PC-3 (cell line): ENCODE measurements at regions not wholly inside any gene's neighbourhood (a gene's known extent, or its start where the extent isn't known, plus 50 kb on each side); places are given as distances from the start of the nearest gene placed in this dataset.

Experiments
- ATAC-seq: fragments of 200-7000 bp; cut with Tn5 transposase; 2 replicates; pipeline ENCODE4 v1.9.1; 2020; ENCODE audit warnings: mild to moderate bottlenecking, moderate library complexity
- BruUV-seq: library from RNA; stranded (reverse); fragments of 400-500 nt; replicated peaks from 2 replicates; lab custom pipeline; 2021; lab: Mats Ljungman, UMichigan
- CTCF ChIA-PET: fragments of 300-600 bp; sonication (Branson Sonifier 250); formaldehyde crosslinking; loops from one replicate; lab custom pipeline; 2022; ENCODE audit warnings: antibody characterized with exemption; lab: Charles Lee
- POLR2A ChIA-PET: fragments of 300-600 bp; sonication (Branson Sonifier 250); formaldehyde crosslinking; loops from one replicate; lab custom pipeline; 2022; ENCODE audit warnings: antibody characterized with exemption; ENCODE audit not compliant: unreplicated experiment; lab: Charles Lee
- DNase-seq: peaks from one replicate; pipeline ENCODE4 v3.0.0-alpha.2; 2015
- H2AFZ ChIP-seq: fragments of 300-600 bp; sonication (generic); 2 replicates; pipeline ENCODE4 v1.6.0; 2016; ENCODE audit warnings: antibody characterized with exemption, low read length
- H3F3A ChIP-seq: fragments of 300-600 bp; sonication (generic); one replicate; pipeline ENCODE4 v1.6.0; 2017; ENCODE audit warnings: antibody characterized with exemption, low read length, control low read depth, mild to moderate bottlenecking; ENCODE audit not compliant: unreplicated experiment
- H3K27ac ChIP-seq: fragments of 300-600 bp; sonication (generic); 2 replicates; pipeline ENCODE4 v1.5.1; 2016; ENCODE audit warnings: mild to moderate bottlenecking, low read length
- H3K27me3 ChIP-seq: fragments of 300-600 bp; sonication (generic); 2 replicates; pipeline ENCODE4 v1.6.1; 2016; ENCODE audit warnings: low read length, mixed read lengths
- H3K36me3 ChIP-seq: fragments of 300-600 bp; sonication (generic); 2 replicates; pipeline ENCODE4 v1.6.1; 2016; ENCODE audit warnings: low read depth, mixed run types, low read length, mixed read lengths
- H3K4me1 ChIP-seq: fragments of 300-600 bp; sonication (generic); 2 replicates; pipeline ENCODE4 v1.5.1; 2016; ENCODE audit warnings: low read length; ENCODE audit not compliant: insufficient read depth
- H3K4me2 ChIP-seq: fragments of 300-600 bp; sonication (generic); 2 replicates; pipeline ENCODE4 v1.6.0; 2016; ENCODE audit warnings: low read length
- H3K4me3 ChIP-seq: fragments of 300-600 bp; sonication (generic); 2 replicates; pipeline ENCODE4 v1.5.1; 2016; ENCODE audit warnings: mild to moderate bottlenecking, low read length, mixed read lengths
- H3K79me2 ChIP-seq: fragments of 300-600 bp; sonication (generic); 2 replicates; pipeline ENCODE4 v1.6.1; 2017; ENCODE audit warnings: low read length, mixed read lengths
- H3K9ac ChIP-seq: fragments of 300-600 bp; sonication (generic); 2 replicates; pipeline ENCODE4 v1.6.0; 2016; ENCODE audit warnings: mild to moderate bottlenecking, low read length
- H3K9me2 ChIP-seq: fragments of 300-600 bp; sonication (generic); replicated peaks from 2 replicates; pipeline ENCODE4 v1.6.1; 2016; ENCODE audit warnings: mixed run types, low read length, mixed read lengths
- H3K9me3 ChIP-seq: fragments of 300-600 bp; sonication (generic); 2 replicates; pipeline ENCODE4 v1.6.1; 2016; ENCODE audit warnings: low read length, mixed read lengths
- H4K20me1 ChIP-seq: fragments of 300-600 bp; sonication (generic); 2 replicates; pipeline ENCODE4 v1.6.1; 2016; ENCODE audit warnings: low read length, mixed read lengths
- CTCF ChIP-seq: fragments of 300-600 bp; sonication (generic); conservative IDR thresholded peaks from 2 replicates; pipeline ENCODE4 v1.5.1; 2017; ENCODE audit warnings: antibody characterized with exemption, low read depth, mild to moderate bottlenecking, low read length
- EZH2 ChIP-seq: fragments of 300-600 bp; sonication (generic); IDR thresholded peaks from one replicate; pipeline ENCODE4 v1.6.1; 2017; ENCODE audit warnings: antibody characterized with exemption, mild to moderate bottlenecking, low read length; ENCODE audit not compliant: unreplicated experiment
- EZH2phosphoT487 ChIP-seq: fragments of 300-600 bp; sonication (generic); IDR thresholded peaks from 2 replicates; pipeline ENCODE4 v1.6.1; 2018; ENCODE audit warnings: mild to moderate bottlenecking, antibody characterized with exemption, low read length, borderline replicate concordance
- intact Hi-C: fragments of 100-400 bp; cut with micrococcal nuclease; formaldehyde crosslinking; loops from 2 replicates; pipeline ENCODE4 v1.9.0; 2023

GRCh38 chr18:22572341-22572740 is 154.6 kb upstream of the CTAGE1 start:
- TF ChIP-seq EZH2 (no peak), CTCF (no peak), EZH2phosphoT487 (no peak)
- Histone ChIP-seq H3K9ac (no peak overlapping the region), H3K4me1 (no peaks in the 10 kb centered on the region), H3K4me2 (no peak overlapping the region), H3K27me3 (no peaks in the 10 kb centered on the region), H3K36me3 (no peaks in the 10 kb centered on the region), H3K9me2 (no peaks in the 10 kb centered on the region), H3K4me3 (no peak overlapping the region), H2AFZ (no peak overlapping the region), H3K27ac (no peak overlapping the region), H4K20me1 (no peaks in the 10 kb centered on the region), H3F3A (no peaks in the 10 kb centered on the region), H3K9me3 (no peaks in the 10 kb centered on the region), H3K79me2 (no peaks in the 10 kb centered on the region)
- DNase-seq = no peak
- BruUV-seq = no TSS peak
- ChIA-PET POLR2A (no interaction called here), CTCF (no interaction called here)
- intact Hi-C loops = no loop called here
- no peak for ATAC-seq

GRCh38 chr18:22579271-22579670 is 161.6 kb upstream of the CTAGE1 start:
- ATAC-seq (no peak), DNase-seq (no peak)
- Histone ChIP-seq H2AFZ (no peak overlapping the region), H3K79me2 (no peaks in the 10 kb centered on the region), H4K20me1 (no peaks in the 10 kb centered on the region), H3K27ac (no peak overlapping the region), H3K9me2 (no peaks in the 10 kb centered on the region), H3K4me1 (no peaks in the 10 kb centered on the region), H3K27me3 (no peaks in the 10 kb centered on the region), H3K9me3 (no peaks in the 10 kb centered on the region), H3K36me3 (no peaks in the 10 kb centered on the region), H3K4me2 (no peak overlapping the region), H3F3A (no peaks in the 10 kb centered on the region), H3K9ac (no peak overlapping the region), H3K4me3 (no peak overlapping the region)
- no TSS peak for BruUV-seq
- intact Hi-C loops = no loop called here
- POLR2A ChIA-PET = no interaction called here
- CTCF ChIA-PET = no interaction called here
- TF ChIP-seq CTCF = no peak
- TF ChIP-seq EZH2phosphoT487 = no peak
- TF ChIP-seq EZH2 = no peak

- Histone ChIP-seq H3F3A (no peaks in the 10 kb centered on the region), H3K36me3 (no peaks in the 10 kb centered on the region), H3K9ac (no peak overlapping the region), H2AFZ (no peak overlapping the region), H3K27ac (no peak overlapping the region), H3K27me3 (no peaks in the 10 kb centered on the region), H3K4me2 (no peak overlapping the region), H3K9me2 (no peaks in the 10 kb centered on the region), H3K9me3 (no peaks in the 10 kb centered on the region), H3K4me3 (no peak overlapping the region), H3K4me1 (no peaks in the 10 kb centered on the region), H4K20me1 (no peaks in the 10 kb centered on the region), H3K79me2 (no peaks in the 10 kb centered on the region)
- CTCF ChIA-PET = no interaction called here
- intact Hi-C loops = loop anchor here (10.0 kb wide), 1 partner anchor 49 kb away; no protein-coding TSS in a partner anchor
- BruUV-seq = no TSS peak
- DNase-seq (no peak), ATAC-seq (no peak)
- POLR2A ChIA-PET = interaction anchor here (0.8 kb wide), 1 partner anchor 619 kb away, joined by 5 read pairs; no protein-coding TSS in a partner anchor
- no peak for TF ChIP-seq EZH2phosphoT487
- TF ChIP-seq EZH2 = no peak
- no peak for TF ChIP-seq CTCF
Measured at GRCh38 chr18:22585333-22585732, 167.6 kb upstream of the CTAGE1 start.
